BJ (cell line): ENCODE measurements at regions not wholly inside any gene's neighbourhood (a gene's known extent, or its start where the extent isn't known, plus 50 kb on each side); places are given as distances from the start of the nearest gene placed in this dataset.
"Not testable (repeated sequence)": the region's sequence is repeated elsewhere in the genome, so short reads cannot be mapped to it uniquely, and the experiment has no call there.

Source experiments
- CTCF ChIA-PET: fragments of 350-600 bp; formaldehyde crosslinking; extraction: SDS; loops from one replicate; lab custom pipeline; 2021; ENCODE audit warnings: antibody characterized with exemption, inconsistent platforms; lab: Yijun Ruan, JAX
- POLR2A ChIA-PET: fragments of 300-600 bp; sonication (Branson Sonifier 250); formaldehyde crosslinking; extraction: SDS; loops from one replicate; lab custom pipeline; 2021; ENCODE audit warnings: antibody characterized with exemption; lab: Charles Lee
- DNase-seq: peaks from one replicate; pipeline ENCODE4 v3.0.0-alpha.2; 2011; ENCODE audit warnings: low read depth
- H3K27me3 ChIP-seq: 2 replicates; pipeline ENCODE4 v1.6.0; 2011; ENCODE audit warnings: low read length; ENCODE audit not compliant: control insufficient read depth, insufficient read depth
- H3K36me3 ChIP-seq: 2 replicates; pipeline ENCODE4 v1.5.1; 2011; ENCODE audit warnings: low read length; ENCODE audit not compliant: control insufficient read depth, insufficient read depth
- H3K4me3 ChIP-seq: 2 replicates; pipeline ENCODE4 v1.5.1; 2011; ENCODE audit warnings: low read depth, mild to moderate bottlenecking, control low read depth, low read length
- TF ChIP-seq, protein P1 (sequence below): IDR thresholded peaks from 2 replicates; pipeline ENCODE4 v1.5.1; 2011; ENCODE audit warnings: low read depth, mild to moderate bottlenecking, control low read depth, inconsistent platforms, low read length, moderate library complexity; ENCODE audit not compliant: insufficient read depth

- Histone ChIP-seq H3K4me3 (no peak overlapping the region), H3K27me3 (no peaks in the 10 kb centered on the region), H3K36me3 (no peaks in the 10 kb centered on the region)
- TF ChIP-seq, protein P1, sequence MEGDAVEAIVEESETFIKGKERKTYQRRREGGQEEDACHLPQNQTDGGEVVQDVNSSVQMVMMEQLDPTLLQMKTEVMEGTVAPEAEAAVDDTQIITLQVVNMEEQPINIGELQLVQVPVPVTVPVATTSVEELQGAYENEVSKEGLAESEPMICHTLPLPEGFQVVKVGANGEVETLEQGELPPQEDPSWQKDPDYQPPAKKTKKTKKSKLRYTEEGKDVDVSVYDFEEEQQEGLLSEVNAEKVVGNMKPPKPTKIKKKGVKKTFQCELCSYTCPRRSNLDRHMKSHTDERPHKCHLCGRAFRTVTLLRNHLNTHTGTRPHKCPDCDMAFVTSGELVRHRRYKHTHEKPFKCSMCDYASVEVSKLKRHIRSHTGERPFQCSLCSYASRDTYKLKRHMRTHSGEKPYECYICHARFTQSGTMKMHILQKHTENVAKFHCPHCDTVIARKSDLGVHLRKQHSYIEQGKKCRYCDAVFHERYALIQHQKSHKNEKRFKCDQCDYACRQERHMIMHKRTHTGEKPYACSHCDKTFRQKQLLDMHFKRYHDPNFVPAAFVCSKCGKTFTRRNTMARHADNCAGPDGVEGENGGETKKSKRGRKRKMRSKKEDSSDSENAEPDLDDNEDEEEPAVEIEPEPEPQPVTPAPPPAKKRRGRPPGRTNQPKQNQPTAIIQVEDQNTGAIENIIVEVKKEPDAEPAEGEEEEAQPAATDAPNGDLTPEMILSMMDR = no peak
- ChIA-PET POLR2A (no interaction called here), CTCF (interaction anchor here (0.8 kb wide), 1 partner anchor 9 kb away, joined by 3 read pairs; no protein-coding TSS in a partner anchor)
- no peak for DNase-seq
These were observed 1004.7 kb upstream of the LCORL start for GRCh38 chr4:19026281-19026680.

DNA sequence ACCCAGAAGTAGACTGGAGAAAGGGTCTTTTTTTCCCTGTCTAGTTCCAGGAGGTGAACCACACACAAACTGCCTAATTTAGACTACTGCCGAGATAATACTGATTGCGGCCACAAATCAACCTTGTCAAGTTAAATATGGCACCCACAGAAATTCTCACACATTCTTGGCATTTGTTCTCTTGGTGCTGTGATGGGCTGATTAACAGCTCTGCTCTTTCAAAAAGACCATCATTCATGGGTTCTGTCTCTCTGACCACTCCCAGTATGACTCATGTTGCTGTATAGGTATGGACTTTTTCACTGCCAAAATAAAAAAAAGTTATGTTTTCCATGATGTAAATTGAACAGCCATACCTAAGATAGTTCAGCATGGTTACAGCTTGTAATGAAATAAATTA lies 1003.5 kb upstream of the LCORL start:
- Histone ChIP-seq H3K4me3 (no peak overlapping the region), H3K27me3 (no peaks in the 10 kb centered on the region), H3K36me3 (no peaks in the 10 kb centered on the region)
- DNase-seq = no peak
- ChIA-PET POLR2A (no interaction called here), CTCF (interaction anchor here (1.0 kb wide), 1 partner anchor 72 kb away, joined by 3 read pairs; no protein-coding TSS in a partner anchor)
- TF ChIP-seq, protein P1 = no peak

DNA sequence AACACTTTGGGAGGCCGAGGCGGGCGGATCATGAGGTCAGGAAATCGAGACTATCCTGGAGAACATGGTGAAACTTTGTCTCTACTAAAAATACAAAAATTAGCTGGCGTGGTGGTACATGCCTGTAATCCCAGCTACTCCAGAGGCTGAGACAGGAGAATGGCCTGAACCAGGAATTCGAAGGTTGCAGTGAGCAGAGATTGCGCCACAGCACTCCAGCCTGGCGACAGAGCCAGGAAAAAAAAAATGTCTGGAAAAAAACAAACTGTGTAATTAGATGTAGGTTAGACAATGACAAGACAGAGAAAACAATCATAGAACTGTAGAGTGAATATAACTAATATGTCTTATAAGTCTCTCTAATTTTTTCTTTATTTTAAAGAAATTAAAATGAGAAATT lies 1002.5 kb upstream of the LCORL start:
- ChIA-PET POLR2A (no interaction called here), CTCF (no interaction called here)
- Histone ChIP-seq H3K4me3 (no peak overlapping the region), H3K27me3 (no peaks in the 10 kb centered on the region), H3K36me3 (no peaks in the 10 kb centered on the region)
- DNase-seq = no peak
- TF ChIP-seq, protein P1 = no peak

DNA sequence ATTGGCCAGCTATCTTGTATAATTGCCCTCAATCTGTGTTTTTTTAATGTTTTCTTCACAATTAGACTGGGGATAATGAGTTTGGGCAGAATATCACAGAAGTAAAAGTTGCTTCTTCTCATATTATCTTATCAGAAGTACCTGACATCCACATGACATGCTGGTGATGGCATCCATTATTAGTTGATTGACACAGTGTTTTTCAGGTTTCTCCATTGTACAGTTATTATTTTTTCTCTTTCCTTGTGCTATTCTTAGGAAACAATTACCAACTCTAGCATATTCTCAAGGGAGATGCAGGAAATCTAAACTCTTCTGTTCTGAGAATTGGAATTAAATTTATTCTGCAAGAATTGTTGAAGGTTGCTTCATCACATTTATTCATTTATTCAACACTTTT lies 1000.1 kb upstream of the LCORL start:
- Histone ChIP-seq H3K4me3 (no peak overlapping the region), H3K36me3 (no peaks in the 10 kb centered on the region), H3K27me3 (no peaks in the 10 kb centered on the region)
- no peak for DNase-seq
- TF ChIP-seq, protein P1 = no peak
- ChIA-PET POLR2A (no interaction called here), CTCF (interaction anchor here (0.7 kb wide), 1 partner anchor 23 kb away, joined by 3 read pairs; no protein-coding TSS in a partner anchor)

DNA sequence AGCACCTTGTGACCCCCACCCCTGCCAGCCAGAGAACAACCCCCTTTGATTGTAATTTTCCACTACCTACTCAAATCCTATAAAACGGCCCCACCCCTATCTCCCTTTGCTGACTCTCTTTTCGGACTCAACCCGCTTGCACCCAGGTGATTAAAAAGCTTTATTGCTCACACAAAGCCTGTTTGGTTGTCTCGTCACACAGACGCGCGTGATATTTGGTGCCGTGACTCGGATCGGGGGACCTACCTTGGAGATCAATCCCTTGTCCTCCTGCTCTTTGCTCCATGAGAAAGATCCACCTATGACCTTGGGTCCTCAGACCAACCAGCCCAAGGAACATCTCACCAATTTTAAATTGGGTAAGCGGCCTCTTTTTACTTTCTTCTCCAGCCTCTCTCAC lies 995.0 kb upstream of the LCORL start:
- H3K4me3 ChIP-seq, CTCF ChIA-PET, POLR2A ChIA-PET, DNase-seq, H3K27me3 ChIP-seq, H3K36me3 ChIP-seq: not testable (repeated sequence)

DNA sequence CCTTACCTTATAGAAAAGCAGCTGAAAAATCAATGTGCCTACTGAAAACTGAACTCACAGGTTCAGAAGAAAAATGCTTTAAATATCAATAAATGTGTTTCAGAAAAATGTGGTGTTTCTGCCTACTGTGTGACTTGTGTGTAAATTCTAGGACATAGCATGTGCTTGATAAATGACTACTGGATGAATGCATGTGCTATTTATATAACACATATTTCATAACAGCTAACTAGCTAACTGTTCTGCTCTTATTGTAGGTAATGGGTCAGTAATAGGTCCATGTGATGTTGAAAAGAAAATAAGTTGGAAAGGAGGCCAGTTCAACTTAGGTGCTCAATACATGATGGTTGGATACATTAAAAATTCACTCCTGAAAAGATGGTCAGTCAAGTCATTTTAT lies 993.0 kb upstream of the LCORL start:
- H3K36me3 ChIP-seq = no peaks in the 10 kb centered on the region
- TF ChIP-seq, protein P1 = no peak
- H3K4me3 ChIP-seq = no peak overlapping the region
- DNase-seq = no peak
- POLR2A ChIA-PET = no interaction called here
- CTCF ChIA-PET = interaction anchor here (0.5 kb wide), 1 partner anchor 1073 kb away, joined by 6 read pairs; no protein-coding TSS in a partner anchor
- H3K27me3 ChIP-seq = no peaks in the 10 kb centered on the region
